OCI-LY7 (cell line): ENCODE measurements at regions not wholly inside any gene's neighbourhood (a gene's known extent, or its start where the extent isn't known, plus 50 kb on each side); places are given as distances from the start of the nearest gene placed in this dataset.

ENCODE experiments used
- EZH2phosphoT487 ChIP-seq: fragments of 200-600 bp; sonication (generic); IDR thresholded peaks from 2 replicates; pipeline ENCODE4 v1.6.1; 2018; ENCODE audit warnings: low read depth, borderline replicate concordance, mild to moderate bottlenecking, mixed run types, antibody characterized with exemption, low read length, moderate library complexity, mixed read lengths
- TF ChIP-seq, protein P1 (sequence below): fragments of 200-600 bp; sonication (generic); conservative IDR thresholded peaks from 2 replicates; pipeline ENCODE4 v1.5.1; 2014; ENCODE audit warnings: mild to moderate bottlenecking, antibody characterized with exemption, low read length, moderate library complexity, mixed read lengths

DNA sequence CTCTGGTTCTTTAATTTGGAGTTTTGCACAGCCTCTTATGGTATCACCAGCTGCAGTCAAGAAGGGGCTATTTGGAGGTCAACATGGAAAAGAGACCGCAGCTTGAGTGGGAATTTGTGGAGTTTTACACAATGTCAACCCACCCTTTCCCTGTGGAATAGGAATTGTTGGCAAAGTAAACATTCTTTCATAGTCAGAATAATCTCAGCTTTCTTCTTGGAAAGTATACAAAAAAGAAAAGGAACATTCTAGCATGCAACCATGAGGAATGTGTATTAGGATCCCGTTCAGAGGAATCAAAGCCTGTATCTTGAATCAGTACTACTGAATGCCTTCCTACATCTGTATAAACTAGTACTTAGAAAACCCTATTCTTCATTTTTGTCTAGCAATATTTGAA, 107.6 kb downstream of the LURAP1L start:
- TF ChIP-seq, protein P1, sequence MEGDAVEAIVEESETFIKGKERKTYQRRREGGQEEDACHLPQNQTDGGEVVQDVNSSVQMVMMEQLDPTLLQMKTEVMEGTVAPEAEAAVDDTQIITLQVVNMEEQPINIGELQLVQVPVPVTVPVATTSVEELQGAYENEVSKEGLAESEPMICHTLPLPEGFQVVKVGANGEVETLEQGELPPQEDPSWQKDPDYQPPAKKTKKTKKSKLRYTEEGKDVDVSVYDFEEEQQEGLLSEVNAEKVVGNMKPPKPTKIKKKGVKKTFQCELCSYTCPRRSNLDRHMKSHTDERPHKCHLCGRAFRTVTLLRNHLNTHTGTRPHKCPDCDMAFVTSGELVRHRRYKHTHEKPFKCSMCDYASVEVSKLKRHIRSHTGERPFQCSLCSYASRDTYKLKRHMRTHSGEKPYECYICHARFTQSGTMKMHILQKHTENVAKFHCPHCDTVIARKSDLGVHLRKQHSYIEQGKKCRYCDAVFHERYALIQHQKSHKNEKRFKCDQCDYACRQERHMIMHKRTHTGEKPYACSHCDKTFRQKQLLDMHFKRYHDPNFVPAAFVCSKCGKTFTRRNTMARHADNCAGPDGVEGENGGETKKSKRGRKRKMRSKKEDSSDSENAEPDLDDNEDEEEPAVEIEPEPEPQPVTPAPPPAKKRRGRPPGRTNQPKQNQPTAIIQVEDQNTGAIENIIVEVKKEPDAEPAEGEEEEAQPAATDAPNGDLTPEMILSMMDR: no peak
- TF ChIP-seq EZH2phosphoT487: no peak
